OCI-LY1 (cell line): ENCODE measurements at regions not wholly inside any gene's neighbourhood (a gene's known extent, or its start where the extent isn't known, plus 50 kb on each side); places are given as distances from the start of the nearest gene placed in this dataset.

Experiments
- H2AFZ ChIP-seq: fragments of 200-600 bp; sonication (generic), shearing (Covaris generic); 2 replicates; pipeline ENCODE4 v1.6.0; 2014; ENCODE audit warnings: antibody characterized with exemption, mild to moderate bottlenecking, low read length
- H3F3A ChIP-seq: fragments of 200-600 bp; sonication (generic), shearing (Covaris generic); 2 replicates; pipeline ENCODE4 v1.6.0; 2014; ENCODE audit warnings: mild to moderate bottlenecking, antibody characterized with exemption, low read length, moderate library complexity; ENCODE audit not compliant: insufficient read depth
- H3K27ac ChIP-seq: fragments of 200-600 bp; sonication (generic); 2 replicates; pipeline ENCODE4 v1.5.1; 2014; ENCODE audit warnings: low read length, mixed run types, mild to moderate bottlenecking, low read depth; ENCODE audit not compliant: poor library complexity, severe bottlenecking
- H3K27me3 ChIP-seq: fragments of 200-600 bp; sonication (generic); 2 replicates; pipeline ENCODE4 v1.6.0; 2014; ENCODE audit warnings: antibody characterized with exemption, mild to moderate bottlenecking, low read length, moderate library complexity; ENCODE audit not compliant: insufficient read depth
- H3K36me3 ChIP-seq: fragments of 200-600 bp; sonication (generic); 2 replicates; pipeline ENCODE4 v1.6.1; 2014; ENCODE audit warnings: mild to moderate bottlenecking, antibody characterized with exemption, low read length, moderate library complexity, mixed read lengths; ENCODE audit not compliant: insufficient read depth
- H3K4me1 ChIP-seq: fragments of 200-600 bp; sonication (generic); 2 replicates; pipeline ENCODE4 v1.5.1; 2014; ENCODE audit warnings: mild to moderate bottlenecking, low read length, moderate library complexity; ENCODE audit not compliant: insufficient read depth, severe bottlenecking
- H3K4me2 ChIP-seq: fragments of 200-600 bp; sonication (generic), shearing (Covaris generic); 2 replicates; pipeline ENCODE4 v1.6.1; 2014; ENCODE audit warnings: low read length
- H3K4me3 ChIP-seq: fragments of 200-600 bp; sonication (generic); 2 replicates; pipeline ENCODE4 v1.5.1; 2014; ENCODE audit warnings: low read length, low read depth, mild to moderate bottlenecking, mixed read lengths; ENCODE audit not compliant: poor library complexity, severe bottlenecking
- H3K79me2 ChIP-seq: fragments of 200-600 bp; shearing (Covaris generic); 2 replicates; pipeline ENCODE4 v1.6.1; 2016; ENCODE audit warnings: mixed run types, low read length, mixed read lengths; ENCODE audit not compliant: insufficient read depth
- H3K9ac ChIP-seq: fragments of 200-600 bp; sonication (generic), shearing (Covaris generic); 2 replicates; pipeline ENCODE4 v1.6.1; 2014; ENCODE audit warnings: mild to moderate bottlenecking, low read length, mixed read lengths
- H3K9me2 ChIP-seq: fragments of 200-600 bp; sonication (generic), shearing (Covaris generic); 2 replicates; pipeline ENCODE4 v1.6.1; 2014; ENCODE audit warnings: low read depth, mild to moderate bottlenecking, low read length, mixed read lengths
- H3K9me3 ChIP-seq: fragments of 200-600 bp; shearing (Covaris generic); 2 replicates; pipeline ENCODE4 v1.6.1; 2014; ENCODE audit warnings: low read length, mixed read lengths
- H4K20me1 ChIP-seq: fragments of 200-600 bp; sonication (generic), shearing (Covaris generic); 2 replicates; pipeline ENCODE4 v1.6.0; 2016; ENCODE audit warnings: mild to moderate bottlenecking, low read length; ENCODE audit not compliant: insufficient read depth
- EZH2 ChIP-seq: fragments of 200-600 bp; sonication (generic), shearing (Covaris generic); IDR thresholded peaks from 2 replicates; pipeline ENCODE4 v1.8.0; 2017; ENCODE audit warnings: borderline replicate concordance, mixed run types, mild to moderate bottlenecking, antibody characterized with exemption, low read length, moderate library complexity, mixed read lengths
- TF ChIP-seq, protein P1 (sequence below): fragments of 200-600 bp; sonication (generic), shearing (Covaris generic); IDR thresholded peaks from 2 replicates; pipeline ENCODE4 v1.5.1; 2017; ENCODE audit warnings: mild to moderate bottlenecking, antibody characterized with exemption, low read length, moderate library complexity, mixed read lengths

DNA sequence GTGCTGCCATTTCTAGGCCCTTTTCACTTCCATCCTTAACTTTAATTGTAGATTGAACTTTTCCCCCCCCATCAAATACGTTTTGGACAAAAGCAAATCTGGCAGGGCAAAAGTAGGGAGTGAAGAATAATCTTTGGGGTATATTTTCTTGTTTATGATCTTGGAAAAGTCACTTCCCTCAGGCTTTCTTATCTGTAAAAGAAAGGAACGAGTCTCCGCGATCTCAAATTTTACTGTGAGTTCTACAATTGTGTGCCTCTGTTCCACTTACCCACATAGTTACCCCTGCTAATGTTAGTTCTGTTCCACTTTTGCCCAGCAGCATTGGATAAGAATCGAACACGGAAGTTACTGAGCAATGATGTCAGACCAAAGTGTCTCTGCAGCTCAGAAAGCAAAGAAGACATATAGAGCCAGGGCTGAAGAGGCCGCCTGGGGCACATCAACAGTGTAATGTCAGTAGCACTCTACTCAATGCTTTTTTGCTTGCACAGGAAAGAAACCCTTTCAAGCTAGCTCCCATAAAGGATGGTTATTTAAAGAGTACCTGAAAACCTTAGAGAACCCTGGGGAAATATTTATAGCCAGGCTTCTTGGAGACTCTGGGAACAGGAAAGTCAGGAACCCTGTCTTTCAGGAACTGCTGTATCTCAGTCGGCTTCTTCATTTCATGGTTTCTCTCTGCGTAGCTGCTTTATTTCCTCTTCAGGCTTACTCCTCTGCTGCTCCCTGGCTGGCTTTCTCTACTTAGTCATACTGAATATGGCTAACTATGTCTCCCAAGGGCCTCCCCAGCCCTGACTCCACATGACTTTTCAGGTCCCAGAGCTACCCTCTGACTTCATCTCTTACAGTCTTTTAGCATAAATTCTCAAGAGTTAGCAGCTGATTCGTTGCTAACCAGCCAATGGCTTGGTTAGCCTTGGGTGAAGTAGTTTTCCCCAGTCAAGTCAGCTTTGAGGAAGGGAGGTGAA, 123.7 kb upstream of the FAM3C start:
- no peak for TF ChIP-seq EZH2
- TF ChIP-seq, protein P1, sequence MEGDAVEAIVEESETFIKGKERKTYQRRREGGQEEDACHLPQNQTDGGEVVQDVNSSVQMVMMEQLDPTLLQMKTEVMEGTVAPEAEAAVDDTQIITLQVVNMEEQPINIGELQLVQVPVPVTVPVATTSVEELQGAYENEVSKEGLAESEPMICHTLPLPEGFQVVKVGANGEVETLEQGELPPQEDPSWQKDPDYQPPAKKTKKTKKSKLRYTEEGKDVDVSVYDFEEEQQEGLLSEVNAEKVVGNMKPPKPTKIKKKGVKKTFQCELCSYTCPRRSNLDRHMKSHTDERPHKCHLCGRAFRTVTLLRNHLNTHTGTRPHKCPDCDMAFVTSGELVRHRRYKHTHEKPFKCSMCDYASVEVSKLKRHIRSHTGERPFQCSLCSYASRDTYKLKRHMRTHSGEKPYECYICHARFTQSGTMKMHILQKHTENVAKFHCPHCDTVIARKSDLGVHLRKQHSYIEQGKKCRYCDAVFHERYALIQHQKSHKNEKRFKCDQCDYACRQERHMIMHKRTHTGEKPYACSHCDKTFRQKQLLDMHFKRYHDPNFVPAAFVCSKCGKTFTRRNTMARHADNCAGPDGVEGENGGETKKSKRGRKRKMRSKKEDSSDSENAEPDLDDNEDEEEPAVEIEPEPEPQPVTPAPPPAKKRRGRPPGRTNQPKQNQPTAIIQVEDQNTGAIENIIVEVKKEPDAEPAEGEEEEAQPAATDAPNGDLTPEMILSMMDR: no peak
- no peak overlapping the region for H2AFZ ChIP-seq
- no peak overlapping the region for H3K4me2 ChIP-seq
- no peak overlapping the region for H3K9ac ChIP-seq
- no peak overlapping the region for H3K4me3 ChIP-seq
- no peaks in the 10 kb centered on the region for H3K27me3 ChIP-seq
- H3K9me2 ChIP-seq: no peaks in the 10 kb centered on the region; the same call in 1 of the 2 replicates
- no peak overlapping the region for H3K27ac ChIP-seq
- H3K36me3 ChIP-seq: no peaks in the 10 kb centered on the region
- H3K4me1 ChIP-seq: no peaks in the 10 kb centered on the region
- H3F3A ChIP-seq: no peaks in the 10 kb centered on the region
- no peaks in the 10 kb centered on the region for H3K79me2 ChIP-seq
- H3K9me3 ChIP-seq: no peaks in the 10 kb centered on the region
- H4K20me1 ChIP-seq: no peaks in the 10 kb centered on the region

DNA sequence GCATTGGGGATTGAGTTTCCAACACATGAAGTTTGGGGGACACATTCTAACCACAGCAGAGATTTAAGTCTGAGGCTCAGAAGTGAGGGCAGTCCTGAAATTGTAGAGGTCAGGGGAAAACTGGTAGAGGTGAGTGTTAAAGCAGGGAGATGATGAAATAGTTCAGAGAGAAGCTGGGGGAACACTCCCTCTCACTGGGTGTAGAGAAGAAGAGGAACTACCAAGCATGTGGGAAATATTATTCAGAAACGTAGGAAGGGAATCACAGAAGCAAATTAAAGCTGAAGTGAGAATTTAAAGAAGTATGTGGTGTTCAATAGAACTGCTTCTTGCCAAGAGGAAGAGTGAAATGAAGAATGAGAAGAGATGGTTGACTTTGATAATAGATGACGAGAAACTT, 121.5 kb upstream of the FAM3C start:
- H3K9me3 ChIP-seq: no peaks in the 10 kb centered on the region
- H2AFZ ChIP-seq: no peak overlapping the region
- H3K36me3 ChIP-seq: no peaks in the 10 kb centered on the region
- H3K4me2 ChIP-seq: no peak overlapping the region
- H4K20me1 ChIP-seq: no peaks in the 10 kb centered on the region
- no peaks in the 10 kb centered on the region for H3K27me3 ChIP-seq
- H3K4me1 ChIP-seq: no peaks in the 10 kb centered on the region
- no peak overlapping the region for H3K4me3 ChIP-seq
- H3K9me2 ChIP-seq: no peaks in the 10 kb centered on the region; the same call in 1 of the 2 replicates
- no peak overlapping the region for H3K27ac ChIP-seq
- TF ChIP-seq, protein P1: no peak
- no peak for TF ChIP-seq EZH2
- H3K9ac ChIP-seq: no peak overlapping the region
- H3F3A ChIP-seq: no peaks in the 10 kb centered on the region
- H3K79me2 ChIP-seq: no peaks in the 10 kb centered on the region

DNA sequence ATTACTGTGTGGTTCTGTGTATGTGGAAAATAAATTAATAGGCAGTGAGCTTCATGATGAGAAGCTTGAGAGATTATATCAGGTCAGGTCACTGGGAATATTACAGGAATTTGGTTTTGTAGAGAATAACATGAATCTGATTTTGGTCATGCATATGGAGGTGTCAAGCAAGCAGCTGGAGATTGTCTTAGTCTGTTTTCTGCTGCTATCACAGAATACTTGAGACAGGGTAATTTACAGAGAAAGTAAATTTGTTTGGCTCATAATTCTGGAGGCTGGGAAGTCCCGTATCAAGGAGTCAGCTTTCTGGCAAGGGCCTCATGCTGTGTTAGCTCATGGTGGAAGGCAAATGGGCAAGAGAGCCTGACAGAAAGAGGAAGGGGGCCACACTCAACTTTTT, 120.7 kb upstream of the FAM3C start:
- Histone ChIP-seq H3K9me2 (no peaks in the 10 kb centered on the region; the same call in 1 of the 2 replicates), H3K4me3 (no peak overlapping the region), H3K27me3 (no peaks in the 10 kb centered on the region), H2AFZ (no peak overlapping the region), H3K4me2 (no peak overlapping the region), H3F3A (no peaks in the 10 kb centered on the region), H3K4me1 (no peaks in the 10 kb centered on the region), H3K9me3 (no peaks in the 10 kb centered on the region), H3K27ac (no peak overlapping the region), H3K36me3 (no peaks in the 10 kb centered on the region), H3K79me2 (no peaks in the 10 kb centered on the region), H3K9ac (no peak overlapping the region), H4K20me1 (no peaks in the 10 kb centered on the region)
- no peak for TF ChIP-seq EZH2
- TF ChIP-seq, protein P1: no peak
